Heart right ventricle (tissue), 16 donors: ENCODE measurements at regions not wholly inside any gene's neighbourhood (a gene's known extent, or its start where the extent isn't known, plus 50 kb on each side); places are given as distances from the start of the nearest gene placed in this dataset.

Source experiments
- ATAC-seq, 8 donors: fragments of 200-7000 bp; cut with Tn5 transposase; one replicate each; pipeline ENCODE4 v1.9.1; 2020; ENCODE audit warnings: mild to moderate bottlenecking in 8 of 8, moderate library complexity in 8 of 8, moderate number of reproducible peaks in 1 of 8
- DNase-seq, 2 donors: peaks; one replicate each; pipeline ENCODE4 v3.0.0-alpha.2; 2020
- H3K27ac ChIP-seq, 10 donors: fragments of 200-600 bp; sonication (generic) in 2 of 10; one replicate each; pipeline versions ENCODE4 v1.5.0 to v1.8.0; 2020 to 2022; ENCODE audit warnings: mild to moderate bottlenecking in 3 of 10
- H3K27me3 ChIP-seq, 7 donors: fragments of 200-600 bp; one replicate each; pipeline ENCODE4 v1.8.0; 2021 to 2022; ENCODE audit warnings: mild to moderate bottlenecking in 2 of 7
- H3K36me3 ChIP-seq, 9 donors: fragments of 200-600 bp; sonication (generic) in 1 of 9; one replicate each; pipeline versions ENCODE4 v1.5.0 to v1.8.0; 2020 to 2022; ENCODE audit warnings: mild to moderate bottlenecking in 2 of 9
- H3K4me1 ChIP-seq, 9 donors: fragments of 200-600 bp; sonication (generic) in 1 of 9; one replicate each; pipeline versions ENCODE4 v1.5.0 to v1.8.0; 2020 to 2022; ENCODE audit warnings: mild to moderate bottlenecking in 4 of 9
- H3K4me3 ChIP-seq, 10 donors: fragments of 200-600 bp; sonication (generic) in 2 of 10; one replicate each; pipeline versions ENCODE4 v1.5.0 to v1.8.0; 2020 to 2022; ENCODE audit warnings: mild to moderate bottlenecking in 7 of 10, moderate library complexity in 2 of 10
- H3K9me3 ChIP-seq, 11 donors: fragments of 200-600 bp in 10 of 11; sonication (generic) in 2 of 11; one replicate each; pipeline versions ENCODE4 v1.5.0 to v1.8.0; 2013 to 2022; ENCODE audit warnings: mild to moderate bottlenecking in 2 of 11, control low read depth in 1 of 11, moderate library complexity in 1 of 11
- CTCF ChIP-seq, 9 donors: fragments of 200-600 bp; sonication (generic) in 2 of 9; IDR thresholded peaks; one replicate each; pipeline versions ENCODE4 v1.5.0 to v1.8.0; 2021 to 2022; ENCODE audit warnings: antibody characterized with exemption in 9 of 9, mild to moderate bottlenecking in 5 of 9, moderate library complexity in 1 of 9
- WGBS, 2 donors: extraction: QIAGEN DNeasy Blood & Tissue Kit; methylation state at CpG; one replicate each; pipeline ENCODE4 v1.1.7; 2013; ENCODE audit warnings: inconsistent platforms in 1 of 2; 5-methylcytosine and 5-hydroxymethylcytosine counted together
- intact Hi-C, 10 donors: fragments of 100-400 bp; cut with DNase I; formaldehyde crosslinking; loops; one replicate each; pipeline versions ENCODE4 v1.11.1 to v1.14.2; 2022
- donor health status: Arrhythmogenic right ventricular cardiomyopathy.
- donor health status: ischemic (EF 13 %, LVEDD 7.1; RV severe dilation, severe dysfunction).
- donor health status: healthy with polysubstance abuse.
- donor health status: DM: no; HTN: yes; CAD: no.
- donor health status: DM: no; HTN: no; CAD: no.
- donor health status: ischemic (EF 25% LVEDD 6.9; RV normal size, moderate dysfunction).
- donor health status: ischemic (EF 25% LVEDD 5.7; RV mildly dilated, moderate dysfunction).
- donor health status: healthy.
- donor health status: DM: yes; HTN: yes; CAD: no.
- donor health status: Ischemic cardiomyopathy.
- donor health status: ischemic (EF 35%, LVEDD 5.7; RV mildly dilated, moderate dysfunction).
- donor health status: nonischemic (EF 11% LVEDD 7.7; RV severe dilation, severe dysfunction).
- donor health status: DM: yes; HTN: yes; CAD: no.
- donor health status: PGD.
- donor health status: ischemic (EF 29% LVEDD 5.4; RV normal size, mild dysfunction).
- donor health status: nonischemic (EF 23%, LVEDD 6.1; RV moderate dilation, normal function).

DNA sequence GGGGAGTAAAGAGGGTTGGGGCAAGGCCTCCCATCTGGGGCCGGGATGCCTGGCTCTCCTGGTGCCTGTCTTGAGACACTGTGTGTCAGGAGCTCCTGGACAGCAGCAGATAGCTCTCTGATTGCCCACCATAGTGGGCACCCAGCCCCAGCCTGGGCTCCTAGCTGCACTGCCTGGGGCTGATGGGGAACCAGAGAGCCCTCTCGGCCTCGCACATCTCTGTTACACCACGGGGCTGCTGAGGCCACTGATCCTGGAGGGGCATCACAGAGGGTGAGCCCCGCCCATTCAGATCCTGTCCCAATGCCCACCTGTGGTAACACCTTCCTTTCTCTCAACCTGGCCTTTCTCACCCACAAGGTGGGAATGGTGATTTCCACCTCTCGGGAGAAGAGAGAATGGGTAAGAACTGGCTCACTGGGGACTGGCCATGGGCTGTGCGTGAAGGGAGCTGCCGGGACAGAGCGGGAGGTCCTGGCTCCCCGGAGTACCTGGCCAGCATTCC is 135.9 kb downstream of the URI1 start:
- Histone ChIP-seq H3K4me1 (no peaks in the 10 kb centered on the region), H3K36me3 (no peaks in the 10 kb centered on the region), H3K27me3 (peaks cover 0 to 21% (median 6%) of the 10 kb centered on the region in 7 donors), H3K9me3 (peaks cover 0 to 5% (median 0%) of the 10 kb centered on the region in 11 donors), H3K27ac (no peak overlapping the region), H3K4me3 (no peak overlapping the region)
- TF ChIP-seq CTCF (IDR thresholded peaks at IDR 0.05): no peak
- DNase-seq (no peak), ATAC-seq (no peak)
- intact Hi-C loops: no loop called here
- WGBS, 2 donors: 78 to 84% methylated on average over 10 of the region's 10 CpGs

DNA sequence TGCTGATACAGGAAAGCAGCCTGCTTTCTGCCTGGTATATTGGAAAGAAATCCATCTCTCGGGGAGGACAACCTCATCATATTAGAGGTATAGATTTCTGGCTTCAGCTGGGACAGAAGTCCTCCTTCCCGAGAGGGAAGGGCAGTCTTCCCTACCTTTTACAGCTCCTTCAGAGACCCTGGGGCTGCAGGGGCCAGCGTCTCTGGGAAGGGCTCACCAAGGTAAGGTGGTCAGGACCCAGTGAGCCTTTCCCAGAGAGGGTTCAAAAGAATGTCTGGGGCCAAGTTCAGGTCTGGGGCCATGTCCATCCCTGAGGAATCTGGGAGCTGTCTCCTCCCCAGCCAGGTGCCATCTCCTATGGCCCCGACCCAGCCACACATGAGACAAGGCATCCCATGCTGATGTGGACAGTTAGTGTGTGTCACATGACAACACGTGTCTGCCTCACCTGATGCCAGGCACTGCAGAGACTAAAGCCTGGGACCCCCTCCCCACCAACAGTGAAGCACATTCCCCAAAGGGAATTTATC is 136.4 kb downstream of the URI1 start:
- H3K9me3 ChIP-seq: peaks cover 0 to 5% (median 0%) of the 10 kb centered on the region in 11 donors
- H3K36me3 ChIP-seq: no peaks in the 10 kb centered on the region
- H3K4me3 ChIP-seq: no peak overlapping the region
- H3K4me1 ChIP-seq: no peaks in the 10 kb centered on the region
- DNase-seq (no peak), ATAC-seq (no peak)
- 60 to 76% methylated on average over 5 of the region's 5 CpGs for WGBS, 2 donors
- intact Hi-C loops: no loop called here
- TF ChIP-seq CTCF (IDR thresholded peaks at IDR 0.05): no peak
- H3K27ac ChIP-seq: no peak overlapping the region
- peaks cover 0 to 21% (median 6%) of the 10 kb centered on the region in 7 donors for H3K27me3 ChIP-seq

GRCh38 chr19:30079200-30079599 is 137.2 kb downstream of the URI1 start:
- H3K4me3 ChIP-seq: no peak overlapping the region
- H3K4me1 ChIP-seq: no peaks in the 10 kb centered on the region
- WGBS, 2 donors: 84 to 86% methylated on average over 4 of the region's 4 CpGs
- no peak for TF ChIP-seq CTCF (IDR thresholded peaks at IDR 0.05)
- intact Hi-C loops: no loop called here
- H3K9me3 ChIP-seq: peaks cover 0 to 5% (median 0%) of the 10 kb centered on the region in 11 donors
- no peak overlapping the region for H3K27ac ChIP-seq
- H3K27me3 ChIP-seq: peaks cover 0 to 21% (median 6%) of the 10 kb centered on the region in 7 donors
- no peaks in the 10 kb centered on the region for H3K36me3 ChIP-seq
- no peak for DNase-seq
- ATAC-seq: no peak

- no peak overlapping the region for H3K27ac ChIP-seq
- no peak for DNase-seq
- intact Hi-C loops: no loop called here
Measured at GRCh38 chr19:30082168-30082567, 140.1 kb downstream of the URI1 start.

More at GRCh38 chr19:30082168-30082567, 140.1 kb downstream of the URI1 start:
- peaks cover 0 to 5% (median 0%) of the 10 kb centered on the region in 11 donors for H3K9me3 ChIP-seq
- H3K4me3 ChIP-seq: no peak overlapping the region
- ATAC-seq: no peak
- H3K27me3 ChIP-seq: peaks cover 0 to 13% (median 4%) of the 10 kb centered on the region in 7 donors
- TF ChIP-seq CTCF (IDR thresholded peaks at IDR 0.05): no peak
- WGBS, 2 donors: 74 to 81% methylated on average over 6 of the region's 6 CpGs
- H3K4me1 ChIP-seq: peaks cover 0 to 6% (median 0%) of the 10 kb centered on the region in 9 donors
- H3K36me3 ChIP-seq: no peaks in the 10 kb centered on the region
